ENCODE measurements at regions not wholly inside any gene's neighbourhood (a gene's known extent, or its start where the extent isn't known, plus 50 kb on each side); places are given as distances from the start of the nearest gene placed in this dataset.

DNA sequence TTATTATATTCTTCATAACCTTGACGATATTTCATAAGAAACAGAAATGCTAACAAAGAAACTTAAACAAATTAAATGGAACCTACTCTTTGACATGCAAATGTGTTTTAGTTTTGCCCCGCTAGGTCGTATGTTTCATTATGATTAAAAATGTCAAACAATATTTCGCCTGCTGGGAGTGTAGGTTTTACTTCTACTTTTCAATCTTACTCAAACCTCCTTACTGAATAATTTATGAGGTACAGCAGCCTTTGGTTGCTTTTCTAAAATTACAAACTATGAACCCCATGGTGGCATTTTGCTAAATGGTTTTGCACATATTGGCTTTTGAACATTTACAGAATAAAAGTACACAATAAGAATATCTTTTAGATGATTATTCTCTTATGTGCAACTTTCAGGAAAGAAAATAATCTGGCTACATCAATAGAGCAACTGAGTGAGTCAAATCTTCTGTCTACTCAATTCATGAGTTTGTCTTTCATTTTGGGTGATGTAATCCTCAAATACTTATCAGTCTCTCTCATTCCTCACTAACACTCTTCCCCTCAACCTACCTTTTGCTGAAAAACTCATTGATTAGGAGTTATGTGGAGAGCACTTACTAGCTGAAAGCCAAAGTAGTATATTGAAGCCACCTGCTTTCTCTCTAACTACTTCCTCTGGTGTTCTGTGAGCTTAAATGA lies 1226.4 kb downstream of the XPNPEP1 start:
- Histone ChIP-seq H4K20me1 (ENCODE audit: insufficient read depth, low read length, poor library complexity, severe bottlenecking) (no peaks in the 10 kb centered on the region), H3K36me3 (ENCODE audit: insufficient read depth, low read length) (no peaks in the 10 kb centered on the region), H3F3A (ENCODE audit: low read depth) (no peaks in the 10 kb centered on the region), H3K9me2 (replicated peaks; ENCODE audit: low read depth, low read length) (no peaks in the 10 kb centered on the region), H3K4me1 (ENCODE audit: insufficient read depth, low read length, poor library complexity, severe bottlenecking) (no peaks in the 10 kb centered on the region), H3K4me2 (ENCODE audit: low read depth, low read length, poor library complexity, severe bottlenecking) (no peak overlapping the region), H3K9me3 (ENCODE audit: insufficient read depth, low read depth, low read length) (no peaks in the 10 kb centered on the region), H3K9ac (ENCODE audit: low read depth, low read length, poor library complexity, severe bottlenecking) (no peak overlapping the region), H3K79me2 (ENCODE audit: insufficient read depth, low read length) (no peaks in the 10 kb centered on the region), H3K4me3 (ENCODE audit: low read length, poor library complexity, severe bottlenecking) (no peak overlapping the region), H3K27me3 (ENCODE audit: insufficient read depth, low read length, poor library complexity, severe bottlenecking) (no peaks in the 10 kb centered on the region), H2AFZ (ENCODE audit: low read length) (no peak overlapping the region)
- TF ChIP-seq, protein P1, sequence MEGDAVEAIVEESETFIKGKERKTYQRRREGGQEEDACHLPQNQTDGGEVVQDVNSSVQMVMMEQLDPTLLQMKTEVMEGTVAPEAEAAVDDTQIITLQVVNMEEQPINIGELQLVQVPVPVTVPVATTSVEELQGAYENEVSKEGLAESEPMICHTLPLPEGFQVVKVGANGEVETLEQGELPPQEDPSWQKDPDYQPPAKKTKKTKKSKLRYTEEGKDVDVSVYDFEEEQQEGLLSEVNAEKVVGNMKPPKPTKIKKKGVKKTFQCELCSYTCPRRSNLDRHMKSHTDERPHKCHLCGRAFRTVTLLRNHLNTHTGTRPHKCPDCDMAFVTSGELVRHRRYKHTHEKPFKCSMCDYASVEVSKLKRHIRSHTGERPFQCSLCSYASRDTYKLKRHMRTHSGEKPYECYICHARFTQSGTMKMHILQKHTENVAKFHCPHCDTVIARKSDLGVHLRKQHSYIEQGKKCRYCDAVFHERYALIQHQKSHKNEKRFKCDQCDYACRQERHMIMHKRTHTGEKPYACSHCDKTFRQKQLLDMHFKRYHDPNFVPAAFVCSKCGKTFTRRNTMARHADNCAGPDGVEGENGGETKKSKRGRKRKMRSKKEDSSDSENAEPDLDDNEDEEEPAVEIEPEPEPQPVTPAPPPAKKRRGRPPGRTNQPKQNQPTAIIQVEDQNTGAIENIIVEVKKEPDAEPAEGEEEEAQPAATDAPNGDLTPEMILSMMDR (conservative IDR thresholded peaks at IDR 0.05; ENCODE audit: low read length) = no peak
- TF ChIP-seq EZH2phosphoT487 (IDR thresholded peaks at IDR 0.05; ENCODE audit: borderline replicate concordance) = no peak

DNA sequence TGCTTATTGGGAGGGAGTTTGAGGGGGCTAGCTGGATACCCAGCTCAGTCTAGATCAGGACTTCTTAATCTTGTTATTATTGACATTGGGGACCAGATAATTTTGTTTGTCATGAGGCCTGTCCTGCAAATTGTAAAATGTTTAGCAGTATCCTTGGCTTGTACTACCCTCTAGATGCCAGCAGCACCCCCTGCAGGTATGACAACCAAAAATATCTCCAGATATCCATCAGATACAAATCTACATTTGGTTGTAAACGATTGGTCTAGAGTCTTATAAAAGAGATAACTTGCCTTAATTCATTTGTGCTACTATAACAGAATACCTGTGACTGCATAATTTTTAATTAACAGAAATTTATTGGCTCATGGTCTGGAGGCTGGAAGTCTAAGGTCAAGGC lies 1232.2 kb downstream of the XPNPEP1 start:
- TF ChIP-seq, protein P1 (conservative IDR thresholded peaks at IDR 0.05; ENCODE audit: low read length) = no peak
- no peak for TF ChIP-seq EZH2phosphoT487 (IDR thresholded peaks at IDR 0.05; ENCODE audit: borderline replicate concordance)
- Histone ChIP-seq H2AFZ (ENCODE audit: low read length) (no peak overlapping the region), H3K9me2 (replicated peaks; ENCODE audit: low read depth, low read length) (no peaks in the 10 kb centered on the region), H3K9ac (ENCODE audit: low read depth, low read length, poor library complexity, severe bottlenecking) (no peak overlapping the region), H3K27me3 (ENCODE audit: insufficient read depth, low read length, poor library complexity, severe bottlenecking) (no peaks in the 10 kb centered on the region), H3F3A (ENCODE audit: low read depth) (no peaks in the 10 kb centered on the region), H3K79me2 (ENCODE audit: insufficient read depth, low read length) (no peaks in the 10 kb centered on the region), H3K36me3 (ENCODE audit: insufficient read depth, low read length) (no peaks in the 10 kb centered on the region), H3K4me2 (ENCODE audit: low read depth, low read length, poor library complexity, severe bottlenecking) (no peak overlapping the region), H3K4me1 (ENCODE audit: insufficient read depth, low read length, poor library complexity, severe bottlenecking) (no peaks in the 10 kb centered on the region), H3K9me3 (ENCODE audit: insufficient read depth, low read depth, low read length) (no peaks in the 10 kb centered on the region), H4K20me1 (ENCODE audit: insufficient read depth, low read length, poor library complexity, severe bottlenecking) (no peaks in the 10 kb centered on the region), H3K4me3 (ENCODE audit: low read length, poor library complexity, severe bottlenecking) (no peak overlapping the region)

DNA sequence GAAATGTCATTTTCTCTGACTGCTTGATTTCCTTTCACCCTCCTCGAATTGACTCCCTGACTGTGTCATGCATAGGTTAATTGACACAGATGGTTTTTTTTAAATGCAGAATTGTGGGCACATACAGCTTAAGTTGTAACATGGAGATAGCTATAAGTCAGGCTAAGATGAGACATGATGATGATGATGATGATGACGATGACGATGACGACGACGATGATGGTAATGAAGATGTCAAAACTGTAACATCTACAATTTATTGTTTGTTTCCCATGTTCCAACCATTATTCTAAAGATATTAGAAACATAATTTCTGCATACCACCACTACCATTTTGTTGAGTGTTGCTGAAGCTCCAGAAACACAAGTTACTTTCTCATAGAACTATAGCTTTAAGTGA lies 1232.8 kb downstream of the XPNPEP1 start:
- no peaks in the 10 kb centered on the region for H3K79me2 ChIP-seq (ENCODE audit: insufficient read depth, low read length)
- no peaks in the 10 kb centered on the region for H3K9me3 ChIP-seq (ENCODE audit: insufficient read depth, low read depth, low read length)
- no peaks in the 10 kb centered on the region for H3K27me3 ChIP-seq (ENCODE audit: insufficient read depth, low read length, poor library complexity, severe bottlenecking)
- H3K4me1 ChIP-seq (ENCODE audit: insufficient read depth, low read length, poor library complexity, severe bottlenecking) = no peaks in the 10 kb centered on the region
- no peaks in the 10 kb centered on the region for H3K9me2 ChIP-seq (replicated peaks; ENCODE audit: low read depth, low read length)
- H3K4me2 ChIP-seq (ENCODE audit: low read depth, low read length, poor library complexity, severe bottlenecking) = no peak overlapping the region
- no peak overlapping the region for H3K4me3 ChIP-seq (ENCODE audit: low read length, poor library complexity, severe bottlenecking)
- H3K9ac ChIP-seq (ENCODE audit: low read depth, low read length, poor library complexity, severe bottlenecking) = no peak overlapping the region
- no peaks in the 10 kb centered on the region for H3K36me3 ChIP-seq (ENCODE audit: insufficient read depth, low read length)
- H4K20me1 ChIP-seq (ENCODE audit: insufficient read depth, low read length, poor library complexity, severe bottlenecking) = no peaks in the 10 kb centered on the region
- H2AFZ ChIP-seq (ENCODE audit: low read length) = no peak overlapping the region
- no peaks in the 10 kb centered on the region for H3F3A ChIP-seq (ENCODE audit: low read depth)
- TF ChIP-seq, protein P1 (conservative IDR thresholded peaks at IDR 0.05; ENCODE audit: low read length) = no peak
- TF ChIP-seq EZH2phosphoT487 (IDR thresholded peaks at IDR 0.05; ENCODE audit: borderline replicate concordance) = no peak

All from Loucy (cell line).